ENCODE measurements at regions not wholly inside any gene's neighbourhood (a gene's known extent, or its start where the extent isn't known, plus 50 kb on each side); places are given as distances from the start of the nearest gene placed in this dataset.

DNA sequence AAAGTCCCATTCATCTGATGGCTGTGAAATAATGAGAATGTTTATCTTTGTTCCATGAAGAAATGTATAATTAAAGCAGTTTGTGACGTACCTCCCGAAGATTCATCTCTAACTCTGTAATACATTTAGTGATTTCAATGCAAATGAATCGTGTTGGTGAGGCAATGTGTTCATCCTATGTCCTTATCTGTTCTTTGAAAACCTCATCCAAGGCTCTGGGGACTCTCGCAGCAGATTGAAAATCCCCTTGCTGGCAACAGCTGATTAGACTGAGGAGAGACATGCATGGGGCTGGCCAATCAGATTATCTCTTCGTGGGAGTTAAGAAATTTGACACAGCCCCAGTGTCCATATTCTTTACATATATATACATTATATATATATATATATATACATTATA, 1095.4 kb upstream of the EEF2KMT start:
- ChIA-PET CTCF (no interaction called here), POLR2A (no interaction called here)
- no peaks in the 10 kb centered on the region for H3K27me3 Mint-ChIP-seq
- H3K9me3 Mint-ChIP-seq, result peaks cover 20% of the 10 kb centered on the region
- no peaks in the 10 kb centered on the region for H3K36me3 Mint-ChIP-seq (ENCODE audit: low read depth)
- no peaks in the 10 kb centered on the region for H3K4me1 Mint-ChIP-seq
- no peak overlapping the region for H3K27ac Mint-ChIP-seq
- DNase-seq, result no peak
- H3K4me3 Mint-ChIP-seq, result no peak overlapping the region

DNA sequence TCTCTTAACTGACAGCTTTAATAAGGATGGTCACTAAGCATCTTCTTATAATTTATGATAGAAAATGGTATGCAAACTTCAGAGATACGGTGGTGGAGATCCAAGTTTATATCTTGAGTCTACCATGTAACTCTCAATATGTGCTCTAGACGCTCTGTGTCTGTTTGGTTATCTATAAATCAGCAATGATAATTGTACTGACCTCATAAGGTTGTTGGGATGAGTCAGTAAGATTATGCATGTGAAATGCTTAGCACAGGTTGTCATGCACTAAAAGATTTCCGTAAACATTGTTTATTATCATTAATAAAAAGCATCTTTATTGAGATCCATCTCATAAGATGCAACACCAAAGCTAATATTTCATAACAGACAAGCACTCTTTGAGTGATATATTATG, 1094.9 kb upstream of the EEF2KMT start:
- no peaks in the 10 kb centered on the region for H3K36me3 Mint-ChIP-seq (ENCODE audit: low read depth)
- ChIA-PET POLR2A (no interaction called here), CTCF (no interaction called here)
- no peak overlapping the region for H3K4me3 Mint-ChIP-seq
- DNase-seq, result no peak
- no peaks in the 10 kb centered on the region for H3K4me1 Mint-ChIP-seq
- no peak overlapping the region for H3K27ac Mint-ChIP-seq
- H3K9me3 Mint-ChIP-seq, result peaks cover 20% of the 10 kb centered on the region
- no peaks in the 10 kb centered on the region for H3K27me3 Mint-ChIP-seq

DNA sequence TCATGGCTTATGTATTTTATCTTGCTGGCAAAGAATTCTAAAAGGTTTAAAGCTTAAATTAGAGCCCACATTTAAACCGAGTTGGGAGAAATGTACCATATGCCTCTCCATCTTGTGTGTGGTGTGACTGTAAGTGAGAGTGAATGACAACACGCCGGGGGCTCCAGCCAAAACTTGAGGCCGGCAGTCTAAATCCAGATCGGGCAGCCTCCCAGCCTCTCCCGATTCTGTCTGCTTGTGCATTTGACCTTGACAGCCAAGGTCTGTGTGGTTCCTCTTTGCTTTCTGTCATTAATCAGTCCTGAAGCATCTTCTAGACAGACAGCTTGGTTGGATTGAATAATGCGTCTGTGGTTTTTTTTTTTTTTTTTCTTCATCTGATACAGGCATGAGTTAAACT, 1093.2 kb upstream of the EEF2KMT start:
- POLR2A ChIA-PET, result no interaction called here
- Mint-ChIP-seq H3K4me3 (no peak overlapping the region), H3K27me3 (no peaks in the 10 kb centered on the region), H3K4me1 (no peaks in the 10 kb centered on the region), H3K27ac (no peak overlapping the region), H3K9me3 (peaks cover 20% of the 10 kb centered on the region), H3K36me3 (ENCODE audit: low read depth) (no peaks in the 10 kb centered on the region)
- DNase-seq, result no peak
- CTCF ChIA-PET, result no interaction called here

DNA sequence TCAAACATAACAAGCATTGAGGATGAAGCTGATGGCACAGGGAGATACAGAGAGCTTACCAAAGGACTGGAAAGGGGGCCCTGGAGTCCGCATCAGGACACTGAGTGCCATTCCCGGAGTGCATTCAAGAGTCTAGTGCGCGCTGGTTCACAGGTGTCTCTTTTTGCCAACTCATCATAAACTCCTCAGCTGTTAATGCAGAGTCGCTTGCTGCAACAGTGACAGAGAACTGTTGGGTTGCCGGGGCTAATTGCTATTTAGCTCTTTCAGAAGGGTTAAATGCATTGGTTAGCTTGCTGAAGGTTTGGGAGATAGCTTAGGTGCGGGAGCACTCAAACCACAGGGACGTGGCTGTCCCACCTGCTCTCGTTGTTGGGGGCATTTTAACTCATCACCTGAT, 1091.6 kb upstream of the EEF2KMT start:
- H3K27ac Mint-ChIP-seq, result no peak overlapping the region
- ChIA-PET POLR2A (no interaction called here), CTCF (no interaction called here)
- peaks cover 15% of the 10 kb centered on the region for H3K9me3 Mint-ChIP-seq
- no peaks in the 10 kb centered on the region for H3K27me3 Mint-ChIP-seq
- H3K4me1 Mint-ChIP-seq, result no peaks in the 10 kb centered on the region
- DNase-seq, result no peak
- H3K36me3 Mint-ChIP-seq (ENCODE audit: low read depth), result no peaks in the 10 kb centered on the region
- no peak overlapping the region for H3K4me3 Mint-ChIP-seq

DNA sequence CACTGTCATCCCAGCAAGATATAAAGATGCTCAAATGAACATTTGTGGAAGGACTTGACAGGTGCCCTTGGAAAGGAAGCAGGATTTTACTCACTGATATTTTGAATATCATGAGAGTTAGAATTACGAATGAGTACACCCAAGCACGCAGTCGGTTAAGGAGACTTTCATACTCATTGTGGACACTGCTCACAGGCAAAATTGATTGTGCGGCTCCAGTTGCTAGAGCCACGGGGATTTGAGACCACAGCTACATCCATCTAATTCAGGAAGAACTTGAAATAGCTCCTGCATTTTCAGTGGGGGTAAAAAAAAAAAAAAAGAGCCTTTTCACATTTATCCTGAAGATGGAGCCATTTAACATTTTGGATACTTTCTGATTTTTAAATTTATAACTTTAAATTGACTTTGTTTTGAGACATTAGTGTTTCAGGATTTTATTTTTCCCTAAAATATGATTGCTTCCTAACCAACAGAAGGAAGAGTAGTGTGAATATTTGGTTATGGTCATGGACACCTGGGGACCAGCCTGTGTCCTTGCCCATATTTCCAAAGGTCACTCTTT, 1080.1 kb upstream of the EEF2KMT start:
- no peaks in the 10 kb centered on the region for H3K27me3 Mint-ChIP-seq
- CTCF ChIA-PET, result no interaction called here
- no peak overlapping the region for H3K27ac Mint-ChIP-seq

DNA sequence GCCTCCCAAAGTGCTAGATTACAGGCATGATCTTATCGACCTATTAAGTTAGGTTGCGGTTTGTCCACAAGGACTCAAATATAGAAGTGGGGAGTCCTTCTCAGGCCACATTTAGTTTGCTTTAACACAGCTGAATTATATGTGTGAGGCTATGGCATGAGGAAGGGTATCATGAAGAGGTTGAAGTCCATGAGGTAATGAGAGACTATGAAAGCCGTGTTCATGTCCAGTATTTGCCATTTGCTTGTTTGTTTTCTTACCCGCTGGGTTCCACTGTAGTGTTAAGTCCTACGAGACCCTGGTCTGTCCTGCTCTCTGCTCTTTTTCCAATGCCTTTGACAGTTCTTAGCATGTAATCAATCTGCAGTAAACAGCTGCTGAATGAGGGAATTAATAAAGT, 1072.4 kb upstream of the EEF2KMT start:
- DNase-seq, result no peak
- Mint-ChIP-seq H3K27me3 (no peaks in the 10 kb centered on the region), H3K9me3 (peaks cover 24% of the 10 kb centered on the region), H3K4me1 (no peaks in the 10 kb centered on the region), H3K27ac (no peak overlapping the region), H3K36me3 (ENCODE audit: low read depth) (no peaks in the 10 kb centered on the region), H3K4me3 (no peak overlapping the region)
- CTCF ChIA-PET, result no interaction called here
- POLR2A ChIA-PET, result no interaction called here

More for the DNA sequence above, 1080.1 kb upstream of the EEF2KMT start:
- no peak for DNase-seq
- Mint-ChIP-seq H3K9me3 (peaks cover 23% of the 10 kb centered on the region), H3K4me3 (no peak overlapping the region), H3K4me1 (no peaks in the 10 kb centered on the region), H3K36me3 (ENCODE audit: low read depth) (no peaks in the 10 kb centered on the region)
- POLR2A ChIA-PET, result no interaction called here

DNA sequence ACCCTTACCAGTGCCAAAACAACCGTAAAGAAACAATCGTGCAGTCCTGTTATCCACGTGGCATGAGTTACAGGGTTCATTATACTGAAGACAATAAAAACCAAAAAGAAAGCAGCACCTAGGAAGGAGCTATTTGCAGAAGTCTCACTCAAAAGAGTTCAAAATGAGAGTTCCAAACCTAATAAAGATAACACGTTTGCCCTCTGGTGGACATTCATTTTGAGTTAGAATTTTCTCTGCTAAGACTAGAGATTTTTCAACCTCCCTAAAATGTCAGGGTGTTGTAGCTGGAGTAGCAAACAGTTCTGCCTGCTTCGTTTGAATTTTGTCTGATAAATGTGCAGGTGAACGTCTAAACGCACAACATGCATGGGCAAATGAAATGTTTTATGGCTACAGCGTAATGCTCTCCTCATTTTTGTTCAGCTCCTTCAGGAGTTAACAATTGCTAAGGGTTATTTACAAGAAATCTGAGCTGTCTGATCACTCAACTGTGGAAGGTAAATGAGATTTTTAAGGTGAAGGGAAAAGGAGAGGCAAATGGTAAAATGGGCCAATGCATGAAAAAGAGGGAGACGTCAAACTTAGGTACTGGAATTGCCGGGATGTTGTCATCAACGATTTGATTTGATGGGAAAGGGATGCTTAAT, 1067.9 kb upstream of the EEF2KMT start:
- CTCF ChIA-PET, result no interaction called here
- POLR2A ChIA-PET, result no interaction called here
- H3K9me3 Mint-ChIP-seq, result peaks cover 20% of the 10 kb centered on the region
- no peak overlapping the region for H3K27ac Mint-ChIP-seq
- H3K4me3 Mint-ChIP-seq, result no peak overlapping the region
- no peaks in the 10 kb centered on the region for H3K4me1 Mint-ChIP-seq
- no peaks in the 10 kb centered on the region for H3K36me3 Mint-ChIP-seq (ENCODE audit: low read depth)
- no peaks in the 10 kb centered on the region for H3K27me3 Mint-ChIP-seq
- DNase-seq, result no peak

DNA sequence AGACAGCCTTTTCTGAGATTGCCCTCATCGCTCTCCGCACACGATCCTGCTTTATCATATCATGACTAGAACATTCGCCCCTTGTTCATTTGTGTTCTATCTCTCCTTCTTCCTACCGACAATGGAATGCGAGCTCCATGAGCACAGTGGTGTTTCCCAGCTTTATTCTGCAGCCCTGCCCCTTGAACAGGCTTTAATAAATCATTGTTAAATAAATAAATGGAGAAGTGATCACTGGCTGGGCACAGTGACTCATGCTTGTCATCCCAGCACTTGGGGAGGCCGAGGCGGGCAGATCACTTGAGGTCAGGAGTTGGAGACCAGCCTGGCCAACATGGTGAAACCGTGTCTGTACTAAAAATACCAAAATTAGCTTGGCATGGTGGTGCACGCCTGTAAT, 1063.3 kb upstream of the EEF2KMT start:
- H3K9me3 Mint-ChIP-seq, result peaks cover 10% of the 10 kb centered on the region
- no peaks in the 10 kb centered on the region for H3K27me3 Mint-ChIP-seq
- POLR2A ChIA-PET, result no interaction called here
- DNase-seq, result no peak
- CTCF ChIA-PET, result no interaction called here
- H3K36me3 Mint-ChIP-seq (ENCODE audit: low read depth), result no peaks in the 10 kb centered on the region
- H3K4me1 Mint-ChIP-seq, result no peaks in the 10 kb centered on the region
- H3K4me3 Mint-ChIP-seq, result no peak overlapping the region
- H3K27ac Mint-ChIP-seq, result no peak overlapping the region

DNA sequence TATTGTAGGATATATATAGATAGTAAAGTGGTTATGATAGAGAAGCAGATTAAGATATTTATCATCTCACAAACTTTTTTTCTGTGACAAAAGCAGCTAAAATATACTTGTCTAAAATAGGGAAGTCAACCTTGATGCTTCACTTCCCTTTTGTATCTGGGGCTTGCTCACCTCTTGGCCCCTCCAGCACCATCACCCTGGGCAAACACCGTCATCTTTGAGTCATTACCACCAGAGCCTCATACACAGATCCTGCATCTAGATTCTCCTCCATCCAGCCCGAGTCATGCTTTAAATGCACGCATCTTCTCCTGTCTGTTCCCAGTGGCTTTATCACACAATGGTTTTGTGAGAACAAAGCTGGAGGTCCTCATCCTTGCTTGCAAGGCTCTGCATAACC, 1062.7 kb upstream of the EEF2KMT start:
- H3K27me3 Mint-ChIP-seq, result no peaks in the 10 kb centered on the region
- ChIA-PET CTCF (no interaction called here), POLR2A (no interaction called here)
- H3K36me3 Mint-ChIP-seq (ENCODE audit: low read depth), result no peaks in the 10 kb centered on the region
- DNase-seq, result no peak
- H3K27ac Mint-ChIP-seq, result no peak overlapping the region
- H3K4me1 Mint-ChIP-seq, result no peaks in the 10 kb centered on the region
- peaks cover 10% of the 10 kb centered on the region for H3K9me3 Mint-ChIP-seq
- no peak overlapping the region for H3K4me3 Mint-ChIP-seq

DNA sequence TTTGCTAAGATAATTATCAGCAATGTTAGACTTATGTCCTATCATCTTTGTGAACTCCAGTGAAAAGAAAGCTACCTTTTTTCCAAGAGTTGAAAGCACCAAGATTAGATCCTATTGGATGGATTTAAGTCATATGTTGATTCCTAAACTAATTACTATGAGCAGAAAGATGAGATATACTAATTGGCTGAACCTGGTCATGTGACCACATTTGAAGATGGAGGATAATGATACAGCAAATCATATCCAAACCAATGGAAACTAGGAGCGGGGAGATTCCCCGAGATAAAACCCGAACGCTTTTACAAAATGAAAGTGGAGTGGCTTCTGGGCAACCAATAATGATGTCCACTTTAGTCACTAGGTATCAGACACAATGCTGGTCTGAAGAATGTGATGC, 1060.2 kb upstream of the EEF2KMT start:
- Mint-ChIP-seq H3K27ac (no peak overlapping the region), H3K9me3 (peaks cover 8% of the 10 kb centered on the region), H3K4me1 (no peaks in the 10 kb centered on the region), H3K27me3 (no peaks in the 10 kb centered on the region), H3K36me3 (ENCODE audit: low read depth) (no peaks in the 10 kb centered on the region), H3K4me3 (no peak overlapping the region)
- POLR2A ChIA-PET, result no interaction called here
- CTCF ChIA-PET, result no interaction called here
- DNase-seq, result no peak

DNA sequence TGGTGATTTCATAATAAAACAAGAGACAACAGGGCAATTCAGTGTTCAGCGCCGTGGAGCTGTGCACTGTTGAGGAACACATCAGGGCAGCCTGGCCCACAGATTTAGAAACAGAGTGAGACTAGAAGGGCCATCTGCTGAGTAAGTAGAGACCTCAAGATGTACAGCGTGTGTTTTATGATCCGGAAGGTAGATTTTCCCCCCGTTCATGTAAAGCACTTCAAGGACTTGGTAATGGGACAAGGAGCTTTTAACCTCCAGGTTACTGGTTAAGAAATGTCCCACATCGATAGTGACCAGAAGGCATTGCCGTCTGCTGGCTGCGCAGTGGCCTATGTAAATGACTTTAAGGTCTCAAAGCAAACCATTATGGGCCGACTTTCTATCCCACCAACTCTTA, 1057.7 kb upstream of the EEF2KMT start:
- Mint-ChIP-seq H3K27ac (no peak overlapping the region), H3K27me3 (no peaks in the 10 kb centered on the region), H3K36me3 (ENCODE audit: low read depth) (no peaks in the 10 kb centered on the region), H3K4me3 (no peak overlapping the region), H3K9me3 (peaks cover 7% of the 10 kb centered on the region), H3K4me1 (no peaks in the 10 kb centered on the region)
- POLR2A ChIA-PET, result no interaction called here
- no peak for DNase-seq
- CTCF ChIA-PET, result no interaction called here

DNA sequence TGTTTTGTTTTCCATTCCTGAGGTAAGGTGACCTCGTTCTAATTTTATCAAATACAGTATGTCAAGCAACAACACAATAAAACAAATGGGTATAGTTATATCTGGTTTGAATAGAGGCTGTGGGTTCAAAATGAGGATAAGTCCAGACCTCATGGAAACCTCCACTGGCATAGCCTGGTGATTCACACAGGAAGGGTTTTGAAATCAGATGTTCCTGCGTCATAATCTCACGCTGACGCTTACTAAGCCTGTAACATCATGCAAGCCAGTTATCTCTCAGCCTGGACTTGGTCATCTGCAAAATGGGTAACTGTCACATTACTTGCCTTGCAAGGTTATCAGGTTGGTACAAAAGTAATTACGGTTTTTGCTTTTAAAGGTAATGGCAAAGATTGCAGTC, 1056.3 kb upstream of the EEF2KMT start:
- Mint-ChIP-seq H3K4me3 (no peak overlapping the region), H3K27ac (no peak overlapping the region), H3K9me3 (peaks cover 10% of the 10 kb centered on the region), H3K27me3 (no peaks in the 10 kb centered on the region), H3K4me1 (no peaks in the 10 kb centered on the region), H3K36me3 (ENCODE audit: low read depth) (no peaks in the 10 kb centered on the region)
- ChIA-PET CTCF (no interaction called here), POLR2A (no interaction called here)
- no peak for DNase-seq

DNA sequence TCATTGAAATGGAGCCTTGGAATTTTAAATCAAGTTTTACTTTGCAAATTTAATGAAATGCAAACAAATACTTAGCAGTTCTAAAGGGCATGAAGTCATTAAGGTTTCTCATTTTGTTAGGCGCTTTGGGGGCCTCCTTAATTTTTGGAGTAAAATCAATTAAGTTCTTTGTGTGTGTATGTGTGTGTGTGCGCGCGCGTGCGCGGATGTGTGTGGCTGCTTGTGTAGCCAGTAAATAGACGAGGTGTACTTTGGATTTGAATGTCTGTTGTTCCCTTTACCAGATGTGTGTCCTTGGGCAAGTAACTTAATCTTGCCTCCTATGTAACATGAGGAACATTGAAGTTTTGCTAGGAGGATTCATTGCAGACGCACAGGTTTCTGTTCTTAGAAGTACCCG, 1051.4 kb upstream of the EEF2KMT start:
- CTCF ChIA-PET, result no interaction called here
- Mint-ChIP-seq H3K4me3 (no peak overlapping the region), H3K9me3 (peaks cover 20% of the 10 kb centered on the region), H3K4me1 (no peaks in the 10 kb centered on the region), H3K36me3 (ENCODE audit: low read depth) (no peaks in the 10 kb centered on the region), H3K27ac (no peak overlapping the region), H3K27me3 (no peaks in the 10 kb centered on the region)
- POLR2A ChIA-PET, result no interaction called here
- no peak for DNase-seq

DNA sequence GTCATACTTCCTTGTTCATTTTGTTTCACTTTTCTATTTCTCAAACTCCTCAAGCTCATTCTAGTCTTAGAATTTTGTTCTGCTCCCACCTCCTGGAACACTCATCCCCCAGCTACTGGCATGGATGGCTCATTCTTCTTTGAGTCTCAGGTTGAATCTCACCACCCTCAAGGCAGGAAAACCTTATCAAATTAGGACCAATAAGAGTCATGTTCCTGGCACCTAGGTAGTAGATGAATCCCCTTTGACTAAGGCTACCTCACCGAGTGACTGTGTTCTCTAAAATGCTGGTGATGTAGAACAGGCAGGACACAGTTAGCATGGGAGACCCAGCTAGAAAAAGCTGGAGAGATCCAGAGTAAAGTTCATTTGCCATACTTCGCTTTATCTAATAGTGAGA, 1050.8 kb upstream of the EEF2KMT start:
- H3K27ac Mint-ChIP-seq, result no peak overlapping the region
- no peak for DNase-seq
- no peaks in the 10 kb centered on the region for H3K27me3 Mint-ChIP-seq
- ChIA-PET POLR2A (no interaction called here), CTCF (no interaction called here)
- H3K4me1 Mint-ChIP-seq, result no peaks in the 10 kb centered on the region
- H3K9me3 Mint-ChIP-seq, result peaks cover 20% of the 10 kb centered on the region
- no peak overlapping the region for H3K4me3 Mint-ChIP-seq
- no peaks in the 10 kb centered on the region for H3K36me3 Mint-ChIP-seq (ENCODE audit: low read depth)
